ENCODE measurements at regions not wholly inside any gene's neighbourhood (a gene's known extent, or its start where the extent isn't known, plus 50 kb on each side); places are given as distances from the start of the nearest gene placed in this dataset.

DNA sequence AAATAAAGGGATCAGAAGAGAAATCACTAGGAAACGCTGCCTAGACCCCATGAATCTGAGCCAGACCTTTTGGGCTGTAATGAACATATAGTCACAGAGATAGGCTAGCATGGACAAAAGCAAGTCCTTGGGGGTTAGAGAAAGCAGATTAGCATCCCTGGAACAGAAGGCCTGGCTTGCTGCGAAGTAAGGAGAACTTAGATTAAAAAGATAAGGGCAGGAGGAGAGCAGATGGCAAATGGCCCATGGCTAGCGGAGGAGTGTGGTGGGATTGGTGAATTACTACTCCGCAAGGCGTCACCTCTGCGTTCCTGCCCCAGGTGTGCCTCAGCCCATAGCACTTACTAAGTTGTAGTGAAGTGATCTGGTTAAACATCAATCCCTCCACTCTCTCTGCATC lies 92.3 kb upstream of the ZNF438 start:
- H3K27ac ChIP-seq, result no peak overlapping the region
- TF ChIP-seq, protein P1, sequence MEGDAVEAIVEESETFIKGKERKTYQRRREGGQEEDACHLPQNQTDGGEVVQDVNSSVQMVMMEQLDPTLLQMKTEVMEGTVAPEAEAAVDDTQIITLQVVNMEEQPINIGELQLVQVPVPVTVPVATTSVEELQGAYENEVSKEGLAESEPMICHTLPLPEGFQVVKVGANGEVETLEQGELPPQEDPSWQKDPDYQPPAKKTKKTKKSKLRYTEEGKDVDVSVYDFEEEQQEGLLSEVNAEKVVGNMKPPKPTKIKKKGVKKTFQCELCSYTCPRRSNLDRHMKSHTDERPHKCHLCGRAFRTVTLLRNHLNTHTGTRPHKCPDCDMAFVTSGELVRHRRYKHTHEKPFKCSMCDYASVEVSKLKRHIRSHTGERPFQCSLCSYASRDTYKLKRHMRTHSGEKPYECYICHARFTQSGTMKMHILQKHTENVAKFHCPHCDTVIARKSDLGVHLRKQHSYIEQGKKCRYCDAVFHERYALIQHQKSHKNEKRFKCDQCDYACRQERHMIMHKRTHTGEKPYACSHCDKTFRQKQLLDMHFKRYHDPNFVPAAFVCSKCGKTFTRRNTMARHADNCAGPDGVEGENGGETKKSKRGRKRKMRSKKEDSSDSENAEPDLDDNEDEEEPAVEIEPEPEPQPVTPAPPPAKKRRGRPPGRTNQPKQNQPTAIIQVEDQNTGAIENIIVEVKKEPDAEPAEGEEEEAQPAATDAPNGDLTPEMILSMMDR (conservative IDR thresholded peaks at IDR 0.05), result no peak
- TF ChIP-seq ZFX (IDR thresholded peaks at IDR 0.05), result no peak

DNA sequence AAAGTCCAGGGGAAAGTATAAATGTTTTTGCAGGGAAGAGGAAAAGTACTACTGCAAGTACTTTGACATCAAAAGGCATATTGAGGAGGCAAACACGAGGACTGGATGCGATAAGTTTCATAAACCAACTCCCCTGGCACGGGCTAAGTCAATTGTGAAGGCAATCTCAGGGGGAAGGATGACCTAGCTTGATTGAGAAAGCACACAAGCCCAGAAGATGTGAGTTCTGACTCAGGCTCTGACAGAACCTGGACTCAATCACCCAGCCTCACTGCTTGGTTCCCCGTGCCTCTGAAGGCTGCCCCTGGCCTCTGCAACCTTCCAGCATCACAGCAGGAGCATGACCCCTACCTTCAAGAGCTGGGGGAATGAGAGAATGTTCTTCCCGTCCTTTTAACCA lies 93.2 kb upstream of the ZNF438 start:
- TF ChIP-seq ZFX (IDR thresholded peaks at IDR 0.05), result no peak
- H3K27ac ChIP-seq, result no peak overlapping the region

GRCh38 chr10:31125789-31126188 lies 94.1 kb upstream of the ZNF438 start:
- TF ChIP-seq ZFX (IDR thresholded peaks at IDR 0.05), result no peak
- TF ChIP-seq, protein P1 (conservative IDR thresholded peaks at IDR 0.05), result no peak

DNA sequence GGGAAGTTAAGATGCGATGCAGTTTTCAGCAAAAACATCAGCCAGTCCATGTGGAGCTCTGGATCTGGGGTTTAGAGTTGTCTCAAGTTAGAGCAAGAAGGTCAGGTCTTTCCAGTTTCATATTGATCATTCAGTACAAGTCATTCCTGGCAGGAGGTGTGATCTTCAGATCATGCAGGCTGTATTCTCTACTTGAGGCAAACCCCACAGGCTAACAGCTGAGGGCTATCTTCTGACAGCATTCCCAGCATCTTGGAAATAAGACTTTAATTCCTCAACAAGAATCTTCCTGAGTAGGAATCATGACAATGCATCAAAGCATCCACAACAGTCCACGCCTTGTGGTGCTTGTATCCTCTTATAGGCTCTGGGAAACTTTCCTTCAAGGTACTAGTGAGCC lies 94.9 kb upstream of the ZNF438 start:
- H3K27ac ChIP-seq, result no peak overlapping the region
- no peak for TF ChIP-seq ZFX (IDR thresholded peaks at IDR 0.05)
- TF ChIP-seq, protein P1 (conservative IDR thresholded peaks at IDR 0.05), result no peak

More at GRCh38 chr10:31125789-31126188, 94.1 kb upstream of the ZNF438 start:
- no peak overlapping the region for H3K27ac ChIP-seq

DNA sequence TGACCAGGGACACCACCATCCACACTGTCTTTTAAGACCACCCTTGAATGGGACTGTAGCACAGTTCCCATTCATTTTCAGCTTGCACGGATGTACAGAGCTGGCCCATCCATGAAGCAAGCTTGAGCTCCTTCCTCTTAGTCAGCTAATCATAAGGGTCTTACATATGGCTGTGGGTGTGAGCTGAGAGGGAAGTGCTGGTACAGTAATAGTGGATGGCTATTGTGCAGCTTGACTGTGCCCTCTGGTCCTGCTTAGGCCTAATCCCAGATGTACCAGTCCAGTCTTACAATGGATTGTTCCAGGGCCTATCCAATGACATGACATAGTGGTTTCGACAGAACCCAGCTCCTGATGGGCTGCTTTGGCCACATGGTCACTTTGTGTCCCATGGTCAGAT lies 96.9 kb upstream of the ZNF438 start:
- TF ChIP-seq, protein P1 (conservative IDR thresholded peaks at IDR 0.05), result no peak
- no peak for TF ChIP-seq ZFX (IDR thresholded peaks at IDR 0.05)
- no peak overlapping the region for H3K27ac ChIP-seq

GRCh38 chr10:31129271-31129670 lies 97.6 kb upstream of the ZNF438 start:
- TF ChIP-seq ZFX (IDR thresholded peaks at IDR 0.05), result no peak
- TF ChIP-seq, protein P1 (conservative IDR thresholded peaks at IDR 0.05), result no peak

GRCh38 chr10:31129880-31130405 lies 98.3 kb upstream of the ZNF438 start:
- H3K27ac ChIP-seq, result no peak overlapping the region
- no peak for TF ChIP-seq ZFX (IDR thresholded peaks at IDR 0.05)

More at GRCh38 chr10:31129271-31129670, 97.6 kb upstream of the ZNF438 start:
- H3K27ac ChIP-seq, result no peak overlapping the region

GRCh38 chr10:31130406-31130805 lies 98.7 kb upstream of the ZNF438 start:
- TF ChIP-seq ZFX (IDR thresholded peaks at IDR 0.05), result no peak
- TF ChIP-seq, protein P1 (conservative IDR thresholded peaks at IDR 0.05), result no peak

More at GRCh38 chr10:31130406-31130805, 98.7 kb upstream of the ZNF438 start:
- no peak overlapping the region for H3K27ac ChIP-seq
